Muscle of arm (tissue), 1 donor: ENCODE measurements at regions not wholly inside any gene's neighbourhood (a gene's known extent, or its start where the extent isn't known, plus 50 kb on each side); places are given as distances from the start of the nearest gene placed in this dataset.
A peak's percentile ranks its signal among the peaks of the same experiment; 100 is the strongest.
"Not testable (repeated sequence)": the region's sequence is repeated elsewhere in the genome, so short reads cannot be mapped to it uniquely, and the experiment has no call there.

ENCODE experiments used
- DNase-seq: peaks from one replicate; pipeline ENCODE4 v3.0.0-alpha.2; 2013

GRCh38 chr2:89152501-89152900 lies 461.0 kb downstream of the RPIA start:
- DNase-seq, result not testable (repeated sequence)

- not testable (repeated sequence) for DNase-seq
Observed at GRCh38 chr2:89153210-89153609, 461.7 kb downstream of the RPIA start.

GRCh38 chr2:89154247-89154682 lies 462.8 kb downstream of the RPIA start:
- not testable (repeated sequence) for DNase-seq

GRCh38 chr2:89160306-89160705 lies 468.8 kb downstream of the RPIA start:
- not testable (repeated sequence) for DNase-seq

- DNase-seq, result not testable (repeated sequence)
Observed at GRCh38 chr2:89161626-89162025, 470.2 kb downstream of the RPIA start.

- DNase-seq, result not testable (repeated sequence)
Observed at GRCh38 chr2:89170506-89171173, 479.2 kb downstream of the RPIA start.

GRCh38 chr2:89171174-89171519 lies 479.7 kb downstream of the RPIA start:
- DNase-seq, result not testable (repeated sequence)

GRCh38 chr2:89177004-89177403 lies 485.5 kb downstream of the RPIA start:
- not testable (repeated sequence) for DNase-seq

GRCh38 chr2:89182221-89182620 lies 490.7 kb downstream of the RPIA start:
- DNase-seq, result not testable (repeated sequence)

GRCh38 chr2:89184746-89185145 lies 493.3 kb downstream of the RPIA start:
- DNase-seq, result not testable (repeated sequence)

- DNase-seq, result not testable (repeated sequence)
Observed at GRCh38 chr2:89195636-89196251, 504.3 kb downstream of the RPIA start.

GRCh38 chr2:89196719-89197118 lies 505.2 kb downstream of the RPIA start:
- not testable (repeated sequence) for DNase-seq

GRCh38 chr2:89198026-89198425 lies 506.6 kb downstream of the RPIA start:
- DNase-seq, result not testable (repeated sequence)

GRCh38 chr2:89199453-89200246 lies 508.2 kb downstream of the RPIA start:
- DNase-seq, result not testable (repeated sequence)

- not testable (repeated sequence) for DNase-seq
Observed at GRCh38 chr2:89200247-89200527, 508.7 kb downstream of the RPIA start.

- not testable (repeated sequence) for DNase-seq
Observed at GRCh38 chr2:89202518-89202917, 511.0 kb downstream of the RPIA start.

- peak; percentile 3 for DNase-seq
Observed at GRCh38 chr2:89205153-89205552, 513.7 kb downstream of the RPIA start.

GRCh38 chr2:89208144-89208932 lies 516.9 kb downstream of the RPIA start:
- DNase-seq, result not testable (repeated sequence)

- not testable (repeated sequence) for DNase-seq
Observed at GRCh38 chr2:89213151-89213550, 521.7 kb downstream of the RPIA start.

GRCh38 chr2:89213811-89214210 lies 522.3 kb downstream of the RPIA start:
- DNase-seq, result not testable (repeated sequence)

- not testable (repeated sequence) for DNase-seq
Observed at GRCh38 chr2:89221474-89221873, 530.0 kb downstream of the RPIA start.
